ENCODE measurements at regions not wholly inside any gene's neighbourhood (a gene's known extent, or its start where the extent isn't known, plus 50 kb on each side); places are given as distances from the start of the nearest gene placed in this dataset.

- DNase-seq, result no peak
Measured at GRCh38 chr1:30280572-30280971, 442.8 kb downstream of the MATN1 start.

GRCh38 chr1:30277911-30278310 is 445.5 kb downstream of the MATN1 start:
- no peak for DNase-seq

- no peak for DNase-seq
Measured at GRCh38 chr1:30277415-30277814, 446.0 kb downstream of the MATN1 start.

GRCh38 chr1:30275926-30276764 is 447.2 kb downstream of the MATN1 start:
- no peak for DNase-seq

- no peak for DNase-seq
Measured at GRCh38 chr1:30274976-30275621, 448.3 kb downstream of the MATN1 start.

- DNase-seq, result no peak
Measured at GRCh38 chr1:30274173-30274970, 449.0 kb downstream of the MATN1 start.

- no peak for DNase-seq
Measured at GRCh38 chr1:30273456-30273855, 449.9 kb downstream of the MATN1 start.

- DNase-seq, result no peak
Measured at GRCh38 chr1:30273021-30273325, 450.4 kb downstream of the MATN1 start.

- no peak for DNase-seq
Measured at GRCh38 chr1:30272277-30273020, 450.9 kb downstream of the MATN1 start.

- no peak for DNase-seq
Measured at GRCh38 chr1:30271401-30272276, 451.7 kb downstream of the MATN1 start.

GRCh38 chr1:30270461-30270860 is 452.9 kb downstream of the MATN1 start:
- no peak for DNase-seq

GRCh38 chr1:30268923-30269666 is 454.3 kb downstream of the MATN1 start:
- no peak for DNase-seq

GRCh38 chr1:30267856-30268255 is 455.5 kb downstream of the MATN1 start:
- no peak for DNase-seq

- no peak for DNase-seq
Measured at GRCh38 chr1:30267046-30267445, 456.3 kb downstream of the MATN1 start.

- DNase-seq, result no peak
Measured at GRCh38 chr1:30265127-30266070, 458.0 kb downstream of the MATN1 start.

GRCh38 chr1:30264672-30265025 is 458.7 kb downstream of the MATN1 start:
- DNase-seq, result no peak

GRCh38 chr1:30263888-30264671 is 459.3 kb downstream of the MATN1 start:
- DNase-seq, result no peak

GRCh38 chr1:30263405-30263804 is 460.0 kb downstream of the MATN1 start:
- DNase-seq, result no peak

- DNase-seq, result no peak
Measured at GRCh38 chr1:30262158-30262557, 461.2 kb downstream of the MATN1 start.
